ENCODE measurements at regions not wholly inside any gene's neighbourhood (a gene's known extent, or its start where the extent isn't known, plus 50 kb on each side); places are given as distances from the start of the nearest gene placed in this dataset.

GRCh38 chr18:77671456-77672167, 422.0 kb downstream of the GALR1 start:
- no peak for TF ChIP-seq EZH2phosphoT487 (IDR thresholded peaks at IDR 0.05; ENCODE audit: borderline replicate concordance, low read length)
- TF ChIP-seq CTCF (IDR thresholded peaks at IDR 0.05; ENCODE audit: low read depth, low read length, poor library complexity, severe bottlenecking), result no peak
- H3K4me1 ChIP-seq (ENCODE audit: control insufficient read depth, low read length), result no peaks in the 10 kb centered on the region
- H3K9me3 ChIP-seq (ENCODE audit: control insufficient read depth, insufficient read depth, low read length), result peaks cover 4% of the 10 kb centered on the region; the same call in 1 of the 2 replicates
- no peaks in the 10 kb centered on the region for H3K27me3 ChIP-seq (ENCODE audit: control insufficient read depth, low read length)
- no peak overlapping the region for H3K4me3 ChIP-seq (ENCODE audit: low read length)
- H4K20me1 ChIP-seq (ENCODE audit: control insufficient read depth, insufficient read depth, low read depth, low read length), result no peaks in the 10 kb centered on the region
- no peaks in the 10 kb centered on the region for H3F3A ChIP-seq (ENCODE audit: control insufficient read depth, insufficient read depth)
- H3K9me2 ChIP-seq (replicated peaks; ENCODE audit: control insufficient read depth, low read length), result no peaks in the 10 kb centered on the region
- H3K27ac ChIP-seq (ENCODE audit: low read depth, low read length), result no peak overlapping the region
- no peak overlapping the region for H3K4me2 ChIP-seq (ENCODE audit: low read length)
- H3K36me3 ChIP-seq (ENCODE audit: control insufficient read depth, low read length), result no peaks in the 10 kb centered on the region
- H3K79me2 ChIP-seq (ENCODE audit: control insufficient read depth, low read length), result no peaks in the 10 kb centered on the region

- no peaks in the 10 kb centered on the region for H4K20me1 ChIP-seq (ENCODE audit: control insufficient read depth, insufficient read depth, low read depth, low read length)
- H3K27me3 ChIP-seq (ENCODE audit: control insufficient read depth, low read length), result no peaks in the 10 kb centered on the region
- no peaks in the 10 kb centered on the region for H3K79me2 ChIP-seq (ENCODE audit: control insufficient read depth, low read length)
- no peak overlapping the region for H3K27ac ChIP-seq (ENCODE audit: low read depth, low read length)
- no peaks in the 10 kb centered on the region for H3F3A ChIP-seq (ENCODE audit: control insufficient read depth, insufficient read depth)
- no peak overlapping the region for H3K4me3 ChIP-seq (ENCODE audit: low read length)
- no peaks in the 10 kb centered on the region for H3K4me1 ChIP-seq (ENCODE audit: control insufficient read depth, low read length)
- H3K9me2 ChIP-seq (replicated peaks; ENCODE audit: control insufficient read depth, low read length), result no peaks in the 10 kb centered on the region
- H3K9me3 ChIP-seq (ENCODE audit: control insufficient read depth, insufficient read depth, low read length), result no peaks in the 10 kb centered on the region
- H3K4me2 ChIP-seq (ENCODE audit: low read length), result no peak overlapping the region
- no peaks in the 10 kb centered on the region for H3K36me3 ChIP-seq (ENCODE audit: control insufficient read depth, low read length)
- TF ChIP-seq CTCF (IDR thresholded peaks at IDR 0.05; ENCODE audit: low read depth, low read length, poor library complexity, severe bottlenecking), result no peak
- no peak for TF ChIP-seq EZH2phosphoT487 (IDR thresholded peaks at IDR 0.05; ENCODE audit: borderline replicate concordance, low read length)
Observed at GRCh38 chr18:77676910-77677309, 427.3 kb downstream of the GALR1 start.

- H3K9me3 ChIP-seq (ENCODE audit: control insufficient read depth, insufficient read depth, low read length), result no peaks in the 10 kb centered on the region
- H3K9me2 ChIP-seq (replicated peaks; ENCODE audit: control insufficient read depth, low read length), result no peaks in the 10 kb centered on the region
- no peaks in the 10 kb centered on the region for H3F3A ChIP-seq (ENCODE audit: control insufficient read depth, insufficient read depth)
- no peak for TF ChIP-seq EZH2phosphoT487 (IDR thresholded peaks at IDR 0.05; ENCODE audit: borderline replicate concordance, low read length)
- TF ChIP-seq CTCF (IDR thresholded peaks at IDR 0.05; ENCODE audit: low read depth, low read length, poor library complexity, severe bottlenecking), result no peak
- no peak overlapping the region for H3K27ac ChIP-seq (ENCODE audit: low read depth, low read length)
- no peaks in the 10 kb centered on the region for H3K79me2 ChIP-seq (ENCODE audit: control insufficient read depth, low read length)
- H3K4me1 ChIP-seq (ENCODE audit: control insufficient read depth, low read length), result no peaks in the 10 kb centered on the region
- no peak overlapping the region for H3K4me3 ChIP-seq (ENCODE audit: low read length)
- no peaks in the 10 kb centered on the region for H3K36me3 ChIP-seq (ENCODE audit: control insufficient read depth, low read length)
- no peaks in the 10 kb centered on the region for H4K20me1 ChIP-seq (ENCODE audit: control insufficient read depth, insufficient read depth, low read depth, low read length)
- H3K4me2 ChIP-seq (ENCODE audit: low read length), result no peak overlapping the region
- no peaks in the 10 kb centered on the region for H3K27me3 ChIP-seq (ENCODE audit: control insufficient read depth, low read length)
Observed at GRCh38 chr18:77677536-77677935, 427.9 kb downstream of the GALR1 start.
